ENCODE measurements at regions not wholly inside any gene's neighbourhood (a gene's known extent, or its start where the extent isn't known, plus 50 kb on each side); places are given as distances from the start of the nearest gene placed in this dataset.
"Not testable (repeated sequence)": the region's sequence is repeated elsewhere in the genome, so short reads cannot be mapped to it uniquely, and the experiment has no call there.

GRCh38 chr13:50509771-50510441 lies 333.6 kb downstream of the DLEU7 start:
- no peaks in the 10 kb centered on the region for H3K36me3 ChIP-seq
- ATAC-seq (ENCODE audit: low FRiP score in 2 of 2) = no peak
- no peaks in the 10 kb centered on the region for H3K9me3 ChIP-seq
- peaks cover 18 to 29% (median 24%) of the 10 kb centered on the region in 4 donors for H3K4me1 ChIP-seq
- TF ChIP-seq EP300 (IDR thresholded peaks at IDR 0.05) (no peak), CTCF (IDR thresholded peaks at IDR 0.05) (no peak), POLR2AphosphoS5 (IDR thresholded peaks at IDR 0.05) (no peak), POLR2A (IDR thresholded peaks at IDR 0.05) (no peak)
- H3K27ac ChIP-seq = no peak overlapping the region
- H3K27me3 ChIP-seq = no peaks in the 10 kb centered on the region
- 68 to 79% methylated on average over 2 of the region's 2 CpGs for WGBS, 2 donors
- H3K4me3 ChIP-seq = no peak overlapping the region
- DNase-seq = no peak

- H3K4me3 ChIP-seq; H3K9me3 ChIP-seq; DNase-seq; H3K36me3 ChIP-seq; H3K27me3 ChIP-seq; ATAC-seq (ENCODE audit: low FRiP score in 2 of 2): not testable (repeated sequence)
- Histone ChIP-seq H3K27ac (peak overlapping the region in 1 of 4 donors; percentile 86), H3K4me1 (peaks cover 18 to 29% (median 24%) of the 10 kb centered on the region in 4 donors)
- WGBS, 2 donors = 0 to 50% methylated on average over 1 of the region's 1 CpG
Observed at GRCh38 chr13:50510885-50511545, 332.5 kb downstream of the DLEU7 start.

- ATAC-seq (ENCODE audit: low FRiP score in 2 of 2) (peak in 1 of 2 donors; percentile 68), DNase-seq (no peak)
- TF ChIP-seq EP300 (IDR thresholded peaks at IDR 0.05) (no peak), CTCF (IDR thresholded peaks at IDR 0.05) (no peak), POLR2AphosphoS5 (IDR thresholded peaks at IDR 0.05) (no peak), POLR2A (IDR thresholded peaks at IDR 0.05) (no peak)
- no peaks in the 10 kb centered on the region for H3K27me3 ChIP-seq
- peak overlapping the region; percentile 76 to 87 (median 86) for H3K27ac ChIP-seq
- no peaks in the 10 kb centered on the region for H3K36me3 ChIP-seq
- H3K4me1 ChIP-seq = peaks cover 21 to 38% (median 27%) of the 10 kb centered on the region in 4 donors
- H3K9me3 ChIP-seq = no peaks in the 10 kb centered on the region
- peak overlapping the region in 3 of 4 donors; percentile 19 to 39 (median 36) for H3K4me3 ChIP-seq
- 30 to 42% methylated on average over 4 of the region's 4 CpGs for WGBS, 2 donors
Observed at GRCh38 chr13:50511877-50512341, 331.6 kb downstream of the DLEU7 start.

GRCh38 chr13:50512474-50513299 lies 330.8 kb downstream of the DLEU7 start:
- DNase-seq = peak; percentile 32 to 81
- TF ChIP-seq EP300 (IDR thresholded peaks at IDR 0.05) (no peak), CTCF (IDR thresholded peaks at IDR 0.05) (peak in 3 of 6 experiments; percentile 9 to 23 (median 13)), POLR2A (IDR thresholded peaks at IDR 0.05) (peak in 1 of 4 donors; percentile 51), POLR2AphosphoS5 (IDR thresholded peaks at IDR 0.05) (no peak)
- H3K4me3 ChIP-seq = peak overlapping the region in 3 of 4 donors; percentile 19 to 39 (median 36)
- H3K27ac ChIP-seq = peak overlapping the region; percentile 76 to 87 (median 86)
- H3K36me3 ChIP-seq = no peaks in the 10 kb centered on the region
- ATAC-seq (ENCODE audit: low FRiP score in 2 of 2) = peak; percentile 80 to 91
- WGBS, 2 donors = 7% methylated on average over 12 of the region's 12 CpGs
- peaks cover 21 to 38% (median 27%) of the 10 kb centered on the region in 4 donors for H3K4me1 ChIP-seq
- no peaks in the 10 kb centered on the region for H3K9me3 ChIP-seq
- H3K27me3 ChIP-seq = no peaks in the 10 kb centered on the region
